Transverse colon (tissue), 4 donors: ENCODE measurements at regions not wholly inside any gene's neighbourhood (a gene's known extent, or its start where the extent isn't known, plus 50 kb on each side); places are given as distances from the start of the nearest gene placed in this dataset.
A peak's percentile ranks its signal among the peaks of the same experiment; 100 is the strongest.

Source experiments
- DNase-seq: peaks from one replicate; pipeline ENCODE4 v3.0.0-alpha.2; 2019
- H3K27ac ChIP-seq, 4 donors: fragments of 200-600 bp; sonication (generic); 2 replicates each; pipeline ENCODE4 v1.5.1; 2016 to 2018; ENCODE audit warnings: inconsistent platforms in 4 of 4
- H3K27me3 ChIP-seq: fragments of 200-600 bp; sonication (generic); 2 replicates; pipeline ENCODE4 v1.5.1; 2017; ENCODE audit warnings: inconsistent platforms
- H3K36me3 ChIP-seq, 4 donors: fragments of 200-600 bp; sonication (generic); 2 replicates each; pipeline ENCODE4 v1.5.1; 2017 to 2019; ENCODE audit warnings: inconsistent platforms in 4 of 4
- H3K4me1 ChIP-seq, 4 donors: fragments of 200-600 bp; sonication (generic); 2 replicates each; pipeline ENCODE4 v1.5.1; 2017 to 2020; ENCODE audit warnings: inconsistent platforms in 4 of 4
- H3K4me3 ChIP-seq, 4 donors: fragments of 200-600 bp; sonication (generic); 1 replicate in 1 of 4; 2 replicates in 3 of 4; pipeline versions ENCODE4 v1.5.1 to v1.6.1; 2017 to 2019; ENCODE audit warnings: inconsistent platforms in 4 of 4
- H3K9me3 ChIP-seq, 2 donors: fragments of 200-600 bp; sonication (generic); 2 replicates each; pipeline ENCODE4 v1.5.1; 2017 to 2019; ENCODE audit warnings: inconsistent platforms in 2 of 2
- EP300 ChIP-seq: sonication (generic); formaldehyde crosslinking; IDR thresholded peaks from one replicate; pipeline ENCODE4 v1.6.1; 2017; ENCODE audit warnings: antibody characterized with exemption, low read depth
- POLR2A ChIP-seq: fragments of 450-650 bp; IDR thresholded peaks from one replicate; pipeline ENCODE4 v1.6.1; 2016; ENCODE audit warnings: antibody characterized with exemption, mild to moderate bottlenecking, moderate library complexity
- POLR2AphosphoS5 ChIP-seq, 3 donors: sonication (generic); formaldehyde crosslinking; IDR thresholded peaks; one replicate each; pipeline ENCODE4 v1.6.1; 2016; ENCODE audit warnings: antibody characterized with exemption in 3 of 3
- WGBS, 2 donors: methylation state at CpG; one replicate each; pipeline ENCODE4 v1.1.5; 2018; ENCODE audit warnings: low coverage in 1 of 2; 5-methylcytosine and 5-hydroxymethylcytosine counted together
- in situ Hi-C, 4 donors: fragments of 200-750 bp; cut with MboI; loops; one replicate each; pipeline versions ENCODE4 v1.15.0 to v1.15.1; 2017; ENCODE audit warnings: low sequenced_read_pairs in 3 of 4, low pct_ligation_motif_present in 1 of 4, low pct_unique_long_range_greater_than_20kb in 1 of 4
- intact Hi-C: fragments of 100-400 bp; cut with DNase I; formaldehyde crosslinking; loops from one replicate; pipeline ENCODE4 v1.15.1; 2023; ENCODE audit warnings: low total_unique reads
- TF ChIP-seq, protein P1 (sequence below), 5 experiments: fragments of 200-600 bp in 3 of 5; fragments of 450-650 bp in 2 of 5; sonication (generic) in 3 of 5; IDR thresholded peaks; 1 replicate in 2 of 5; 2 replicates in 3 of 5; pipeline ENCODE4 v1.5.1; 2016 to 2017; ENCODE audit warnings: antibody characterized with exemption in 5 of 5, inconsistent platforms in 3 of 5, mild to moderate bottlenecking in 2 of 5, moderate library complexity in 1 of 5

- Histone ChIP-seq H3K36me3 (no peaks in the 10 kb centered on the region), H3K4me1 (peaks cover 2 to 23% (median 11%) of the 10 kb centered on the region in 4 donors), H3K27ac (no peak overlapping the region), H3K9me3 (no peaks in the 10 kb centered on the region), H3K4me3 (no peak overlapping the region), H3K27me3 (no peaks in the 10 kb centered on the region)
- in situ Hi-C loops (no loop called here), intact Hi-C loops (no loop called here)
- TF ChIP-seq POLR2A: no peak
- TF ChIP-seq POLR2AphosphoS5 (IDR thresholded peaks at IDR 0.05): no peak
- TF ChIP-seq, protein P1, sequence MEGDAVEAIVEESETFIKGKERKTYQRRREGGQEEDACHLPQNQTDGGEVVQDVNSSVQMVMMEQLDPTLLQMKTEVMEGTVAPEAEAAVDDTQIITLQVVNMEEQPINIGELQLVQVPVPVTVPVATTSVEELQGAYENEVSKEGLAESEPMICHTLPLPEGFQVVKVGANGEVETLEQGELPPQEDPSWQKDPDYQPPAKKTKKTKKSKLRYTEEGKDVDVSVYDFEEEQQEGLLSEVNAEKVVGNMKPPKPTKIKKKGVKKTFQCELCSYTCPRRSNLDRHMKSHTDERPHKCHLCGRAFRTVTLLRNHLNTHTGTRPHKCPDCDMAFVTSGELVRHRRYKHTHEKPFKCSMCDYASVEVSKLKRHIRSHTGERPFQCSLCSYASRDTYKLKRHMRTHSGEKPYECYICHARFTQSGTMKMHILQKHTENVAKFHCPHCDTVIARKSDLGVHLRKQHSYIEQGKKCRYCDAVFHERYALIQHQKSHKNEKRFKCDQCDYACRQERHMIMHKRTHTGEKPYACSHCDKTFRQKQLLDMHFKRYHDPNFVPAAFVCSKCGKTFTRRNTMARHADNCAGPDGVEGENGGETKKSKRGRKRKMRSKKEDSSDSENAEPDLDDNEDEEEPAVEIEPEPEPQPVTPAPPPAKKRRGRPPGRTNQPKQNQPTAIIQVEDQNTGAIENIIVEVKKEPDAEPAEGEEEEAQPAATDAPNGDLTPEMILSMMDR (IDR thresholded peaks at IDR 0.05): no peak
- no peak for TF ChIP-seq EP300
- no peak for DNase-seq
- 0 to 93% methylated on average over 1 to 3 of the region's 3 CpGs for WGBS, 2 donors
Observed at GRCh38 chr22:27485842-27486241, 315.7 kb downstream of the MN1 start.

DNA sequence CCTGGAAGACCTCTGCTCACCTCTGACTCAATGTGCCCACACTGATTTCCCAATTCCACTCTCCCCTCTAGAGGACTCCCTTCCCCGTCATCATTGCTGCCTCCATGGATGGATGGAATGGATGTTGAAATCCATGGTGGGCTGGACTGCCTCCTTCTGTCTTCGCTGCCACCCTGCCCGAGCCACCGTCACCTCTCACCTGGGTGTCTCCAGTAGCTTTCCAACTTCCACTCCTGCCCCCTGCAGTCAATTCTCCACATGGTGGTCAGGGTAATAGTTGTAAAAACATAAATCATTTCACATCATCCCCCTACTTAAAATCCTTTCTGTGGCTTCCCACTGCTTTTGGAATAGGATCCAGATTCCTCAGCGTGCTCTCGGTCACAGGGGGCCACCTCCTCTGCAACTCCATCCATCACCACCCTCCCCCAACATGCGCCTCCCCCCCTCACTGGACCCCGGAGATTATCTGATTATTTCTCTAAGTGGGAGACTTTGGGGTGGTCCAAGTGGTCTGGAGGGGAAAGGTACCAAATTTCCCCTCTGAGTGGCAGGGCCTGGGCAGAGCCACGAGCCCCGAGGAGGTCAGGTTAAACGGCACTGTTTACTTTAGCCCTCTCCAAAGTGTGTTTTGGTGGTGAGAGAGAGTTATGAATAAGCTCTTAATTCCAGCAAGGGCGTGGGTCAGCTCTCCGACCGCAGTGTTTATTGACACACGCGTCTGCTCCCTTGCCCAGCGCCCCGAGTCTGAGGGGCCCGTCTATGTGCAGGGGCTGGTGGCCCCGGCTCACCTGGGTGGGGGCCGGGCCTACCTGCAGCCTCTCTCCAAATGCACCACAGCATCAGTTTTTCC is 313.7 kb downstream of the MN1 start:
- Histone ChIP-seq H3K4me1 (peaks cover 2 to 23% (median 11%) of the 10 kb centered on the region in 4 donors), H3K27ac (peak overlapping the region in 3 of 4 donors; percentile 57 to 71 (median 68)), H3K4me3 (no peak overlapping the region), H3K36me3 (no peaks in the 10 kb centered on the region), H3K9me3 (no peaks in the 10 kb centered on the region), H3K27me3 (no peaks in the 10 kb centered on the region)
- WGBS, 2 donors: 37 to 49% methylated on average over 4 to 21 of the region's 21 CpGs
- intact Hi-C loops: no loop called here
- in situ Hi-C loops: no loop called here
- no peak for TF ChIP-seq POLR2AphosphoS5 (IDR thresholded peaks at IDR 0.05)
- TF ChIP-seq EP300: no peak
- no peak for TF ChIP-seq POLR2A
- no peak for DNase-seq

DNA sequence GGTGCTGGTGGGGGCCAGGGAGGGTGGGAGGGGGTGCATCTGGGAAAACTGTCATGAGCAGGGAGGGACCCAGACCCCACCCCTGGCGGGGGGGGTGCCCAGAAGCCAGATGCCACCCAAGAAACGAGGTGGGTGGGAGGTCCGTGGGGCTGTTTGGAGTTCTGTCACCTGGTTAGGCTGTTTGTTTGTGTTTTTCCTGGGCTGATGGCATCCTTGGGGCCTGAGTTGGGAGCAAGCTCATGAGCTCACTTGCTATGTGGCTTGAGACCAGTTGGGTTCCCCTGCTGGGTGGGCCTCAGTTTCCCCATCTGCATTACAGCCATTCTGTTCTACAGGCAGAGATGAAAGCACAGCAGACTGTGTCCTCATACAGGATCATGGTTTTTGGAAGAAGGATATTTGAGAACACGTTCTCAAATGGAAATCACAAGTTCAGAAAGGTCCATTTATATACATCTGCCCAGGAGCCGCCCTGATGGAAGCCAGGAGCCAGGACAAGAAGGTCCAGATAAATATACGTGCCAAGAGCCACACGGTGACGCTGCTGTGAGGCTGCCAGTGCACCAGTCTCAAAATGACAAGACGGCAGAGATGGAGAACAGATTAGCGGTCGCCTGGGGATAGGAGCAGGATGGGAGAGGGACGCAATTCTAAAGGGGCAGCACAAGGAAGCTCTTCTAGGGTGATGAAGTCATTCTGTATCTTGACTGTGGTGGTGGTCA is 312.9 kb downstream of the MN1 start:
- WGBS, 2 donors: 30 to 33% methylated on average over 3 to 12 of the region's 12 CpGs
- Histone ChIP-seq H3K9me3 (no peaks in the 10 kb centered on the region), H3K27ac (peak overlapping the region; percentile 57 to 71 (median 63)), H3K4me1 (peaks cover 2 to 23% (median 11%) of the 10 kb centered on the region in 4 donors), H3K36me3 (no peaks in the 10 kb centered on the region), H3K4me3 (no peak overlapping the region), H3K27me3 (no peaks in the 10 kb centered on the region)
- DNase-seq: no peak
- intact Hi-C loops (no loop called here), in situ Hi-C loops (no loop called here)
- TF ChIP-seq POLR2AphosphoS5 (IDR thresholded peaks at IDR 0.05): no peak
- TF ChIP-seq POLR2A: no peak
- no peak for TF ChIP-seq EP300
- TF ChIP-seq, protein P1 (IDR thresholded peaks at IDR 0.05): no peak

DNA sequence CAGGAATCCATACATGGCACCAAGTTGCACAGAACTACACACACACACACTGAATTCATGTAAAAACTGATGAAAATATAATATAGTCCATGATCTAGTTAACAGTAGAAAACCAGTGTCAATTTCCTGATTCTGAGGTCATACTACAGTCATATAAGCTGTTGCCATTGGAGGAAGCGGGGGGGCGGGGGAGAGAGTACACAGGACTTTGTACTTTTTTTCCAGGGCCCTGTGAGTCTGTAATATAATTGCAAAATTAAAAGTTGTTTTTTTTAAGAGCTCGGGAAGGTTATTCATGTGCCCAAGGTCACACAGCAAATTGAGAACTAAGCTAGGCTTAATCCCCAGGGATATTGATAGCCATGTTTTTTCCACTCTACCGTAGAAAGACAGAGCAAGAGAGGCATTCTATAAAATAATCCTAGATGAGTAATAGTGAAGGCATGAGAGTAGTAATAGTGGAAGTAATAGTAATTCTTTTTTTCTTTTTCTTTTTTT is 312.3 kb downstream of the MN1 start:
- TF ChIP-seq, protein P1 (IDR thresholded peaks at IDR 0.05): no peak
- TF ChIP-seq EP300 (no peak), POLR2AphosphoS5 (IDR thresholded peaks at IDR 0.05) (no peak), POLR2A (no peak)
- WGBS, 2 donors: 32 to 38% methylated on average over 4 of the region's 4 CpGs
- Histone ChIP-seq H3K9me3 (no peaks in the 10 kb centered on the region), H3K4me3 (no peak overlapping the region), H3K4me1 (peaks cover 2 to 23% (median 11%) of the 10 kb centered on the region in 4 donors), H3K27ac (peak overlapping the region; percentile 57 to 71 (median 63)), H3K36me3 (no peaks in the 10 kb centered on the region), H3K27me3 (no peaks in the 10 kb centered on the region)
- in situ Hi-C loops (no loop called here), intact Hi-C loops (no loop called here)
- DNase-seq: peak; percentile 86
